Jurkat, Clone E6-1 (cell line): ENCODE measurements at regions not wholly inside any gene's neighbourhood (a gene's known extent, or its start where the extent isn't known, plus 50 kb on each side); places are given as distances from the start of the nearest gene placed in this dataset.
"Not testable (repeated sequence)": the region's sequence is repeated elsewhere in the genome, so short reads cannot be mapped to it uniquely, and the experiment has no call there.

Experiments used
- DNase-seq: peaks from one replicate; pipeline ENCODE4 v3.0.0-alpha.2; 2011; ENCODE audit warnings: low read depth, low spot score
- H3K4me3 ChIP-seq: 2 replicates; pipeline ENCODE4 v1.5.1; 2011; ENCODE audit warnings: mild to moderate bottlenecking, low read length, control low read depth, moderate library complexity

- H3K4me3 ChIP-seq: no peak overlapping the region
- DNase-seq: no peak
Measured at GRCh38 chr17:11182430-11182829, 58.6 kb upstream of the SHISA6 start.

DNA sequence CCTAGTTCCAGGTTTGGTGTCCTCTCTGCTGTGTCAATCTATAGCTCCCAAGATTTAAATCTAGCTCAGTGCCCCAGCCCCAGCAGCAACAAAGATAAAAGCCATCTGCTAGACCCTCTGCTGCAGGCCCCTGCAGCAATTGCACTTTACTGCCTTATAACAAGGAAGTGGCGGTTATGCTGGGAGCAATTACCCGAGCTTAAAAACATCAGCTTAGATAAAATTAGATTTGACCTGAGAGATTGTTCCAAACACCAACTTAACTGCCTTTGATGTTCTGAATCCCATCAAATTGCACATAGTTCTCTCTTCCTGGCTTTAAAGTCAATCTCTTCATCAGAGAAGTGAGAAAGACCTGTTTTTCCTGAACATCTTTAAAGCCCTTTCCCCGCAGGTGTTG lies 62.4 kb upstream of the SHISA6 start:
- no peak overlapping the region for H3K4me3 ChIP-seq
- DNase-seq: no peak

- DNase-seq: no peak
Measured at GRCh38 chr17:11177340-11177739, 63.7 kb upstream of the SHISA6 start.

DNA sequence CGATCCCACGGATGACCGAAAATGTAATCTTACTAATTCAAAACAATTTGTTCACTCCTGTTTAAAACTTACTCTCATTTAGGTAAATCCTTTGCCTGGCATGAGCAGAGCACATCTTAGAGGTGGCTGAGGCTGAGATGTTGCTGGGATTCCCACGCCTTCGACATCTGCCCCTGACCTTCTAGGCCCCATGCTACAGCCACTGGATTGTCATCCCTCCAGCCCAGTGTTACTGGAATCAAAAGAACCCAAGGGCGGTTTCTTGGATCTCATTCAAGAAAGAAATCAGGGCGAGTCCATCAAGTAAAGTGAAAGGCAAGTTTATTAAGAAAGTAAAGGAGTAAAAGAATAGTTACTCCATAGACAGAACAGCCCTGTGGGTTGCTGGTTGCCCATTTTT lies 64.5 kb upstream of the SHISA6 start:
- no peak for DNase-seq
- no peak overlapping the region for H3K4me3 ChIP-seq

More at GRCh38 chr17:11177340-11177739, 63.7 kb upstream of the SHISA6 start:
- no peak overlapping the region for H3K4me3 ChIP-seq

GRCh38 chr17:11170881-11171280 lies 70.1 kb upstream of the SHISA6 start:
- no peak overlapping the region for H3K4me3 ChIP-seq
- DNase-seq: no peak

GRCh38 chr17:11151818-11152425 lies 89.1 kb upstream of the SHISA6 start:
- no peak for DNase-seq
- H3K4me3 ChIP-seq: no peak overlapping the region

- not testable (repeated sequence) for H3K4me3 ChIP-seq, DNase-seq
Measured at GRCh38 chr17:11150906-11151511, 90.0 kb upstream of the SHISA6 start.

GRCh38 chr17:11144358-11145233 lies 96.4 kb upstream of the SHISA6 start:
- peak; percentile 9 for DNase-seq
- H3K4me3 ChIP-seq: no peak overlapping the region

GRCh38 chr17:11142231-11142630 lies 98.8 kb upstream of the SHISA6 start:
- no peak for DNase-seq
- H3K4me3 ChIP-seq: no peak overlapping the region

GRCh38 chr17:11140501-11140900 lies 100.5 kb upstream of the SHISA6 start:
- no peak overlapping the region for H3K4me3 ChIP-seq
- no peak for DNase-seq

DNA sequence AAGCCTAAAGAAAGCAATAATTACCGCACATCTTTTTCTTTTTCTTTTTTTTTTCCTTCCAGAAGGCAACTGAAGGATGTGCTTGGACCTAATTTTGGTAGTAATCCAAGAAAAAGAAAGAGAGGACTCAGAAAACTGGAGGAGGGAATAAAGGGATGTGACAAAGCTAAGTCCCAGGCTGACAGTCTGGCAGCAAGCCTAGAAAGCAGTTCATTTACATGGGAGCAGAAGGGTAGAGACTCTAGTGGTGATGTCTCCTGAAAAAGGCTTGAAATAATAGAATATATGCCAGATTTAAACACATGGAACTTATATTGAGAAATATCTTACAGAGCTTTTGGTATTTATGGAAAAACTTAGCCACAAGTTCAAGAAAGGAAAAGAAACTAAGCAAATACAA lies 101.0 kb upstream of the SHISA6 start:
- no peak for DNase-seq

GRCh38 chr17:11138023-11138422 lies 103.0 kb upstream of the SHISA6 start:
- DNase-seq: no peak

More for the DNA sequence above, 101.0 kb upstream of the SHISA6 start:
- no peak overlapping the region for H3K4me3 ChIP-seq

GRCh38 chr17:11135819-11136218 lies 105.2 kb upstream of the SHISA6 start:
- no peak for DNase-seq
- H3K4me3 ChIP-seq: no peak overlapping the region

More at GRCh38 chr17:11138023-11138422, 103.0 kb upstream of the SHISA6 start:
- H3K4me3 ChIP-seq: peak overlapping the region; percentile 17

DNA sequence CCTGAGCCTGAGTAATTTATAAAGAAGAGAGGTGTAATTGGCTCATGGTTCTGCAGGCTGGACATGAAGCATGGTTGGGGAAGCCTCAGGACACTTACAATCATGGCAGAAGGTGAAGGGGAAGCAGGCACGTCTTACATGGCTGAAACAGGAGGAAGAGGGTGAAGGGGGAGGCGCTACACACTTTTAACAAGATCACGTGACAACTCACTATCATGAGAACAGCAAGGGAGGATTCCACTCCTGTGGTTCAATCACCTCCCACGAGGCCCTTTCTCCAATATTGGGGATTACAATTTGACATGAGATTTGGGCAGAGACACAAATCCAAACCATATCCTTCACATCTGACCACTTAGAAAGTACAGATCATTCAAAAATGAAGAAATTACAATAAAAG lies 110.6 kb upstream of the SHISA6 start:
- no peak for DNase-seq
- no peak overlapping the region for H3K4me3 ChIP-seq

GRCh38 chr17:11122908-11123307 lies 118.1 kb upstream of the SHISA6 start:
- no peak for DNase-seq
- H3K4me3 ChIP-seq: no peak overlapping the region

- H3K4me3 ChIP-seq: no peak overlapping the region
- DNase-seq: no peak
Measured at GRCh38 chr17:11121341-11121985, 119.5 kb upstream of the SHISA6 start.

GRCh38 chr17:11109106-11109505 lies 131.9 kb upstream of the SHISA6 start:
- H3K4me3 ChIP-seq: no peak overlapping the region
- DNase-seq: no peak

DNA sequence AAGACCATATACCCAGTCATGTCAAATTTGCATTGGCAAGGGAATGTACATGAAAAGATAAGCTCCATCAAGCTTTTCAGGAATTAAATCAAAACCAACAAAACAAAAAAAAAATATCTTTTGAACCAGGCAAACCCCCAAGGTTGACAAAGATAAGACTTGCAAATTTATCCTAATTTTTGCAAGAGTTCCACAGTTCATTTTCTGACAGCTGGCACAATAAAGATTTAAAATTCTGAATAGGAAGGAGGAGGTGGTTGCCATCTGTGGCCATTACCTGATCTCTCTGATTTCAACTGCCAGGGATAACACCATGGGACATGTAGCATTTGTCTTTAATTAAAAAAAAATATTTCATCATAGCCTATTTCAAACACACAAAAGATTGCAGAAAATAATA lies 135.9 kb upstream of the SHISA6 start:
- DNase-seq: no peak
- H3K4me3 ChIP-seq: no peak overlapping the region

DNA sequence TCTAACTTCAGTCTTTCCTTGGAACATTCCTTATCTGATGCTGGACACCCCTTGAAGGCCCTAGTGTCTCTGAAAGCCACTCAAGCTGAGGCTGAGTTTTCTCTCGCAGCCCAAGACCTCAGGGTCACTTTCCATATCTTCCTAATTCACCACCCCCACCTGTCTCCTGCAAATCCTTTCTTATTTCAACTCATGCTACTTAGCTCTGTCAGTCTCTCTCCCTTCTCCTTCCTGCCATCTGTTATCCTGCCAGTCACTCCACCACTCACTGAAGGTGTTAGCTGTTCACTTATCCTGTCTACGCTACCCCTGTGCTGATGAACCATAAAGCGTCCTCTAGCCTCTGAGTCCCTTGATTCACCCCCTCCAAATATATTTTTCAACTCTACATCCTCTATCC lies 143.9 kb upstream of the SHISA6 start:
- no peak overlapping the region for H3K4me3 ChIP-seq
- no peak for DNase-seq

DNA sequence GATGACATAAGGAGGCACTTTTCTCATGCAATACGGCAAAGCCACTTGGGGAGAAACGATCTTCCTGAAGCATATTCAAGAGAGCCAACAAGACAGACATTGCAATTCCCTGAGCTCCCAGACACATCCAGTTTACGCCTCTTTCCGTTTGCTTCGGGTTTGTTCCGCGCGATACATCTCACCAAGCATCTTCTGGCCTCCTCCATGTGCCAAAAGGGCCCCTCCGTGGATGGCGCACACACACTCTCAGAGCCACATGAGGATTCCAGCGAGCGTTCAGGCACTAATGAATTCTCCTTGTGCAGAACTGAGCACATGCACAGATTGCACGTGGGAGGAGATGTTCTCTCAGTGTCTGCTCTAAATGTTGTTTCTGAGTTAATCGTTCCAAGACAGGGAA lies 146.7 kb upstream of the SHISA6 start:
- no peak for DNase-seq
- no peak overlapping the region for H3K4me3 ChIP-seq
